GM21723 (cell line): ENCODE measurements at regions not wholly inside any gene's neighbourhood (a gene's known extent, or its start where the extent isn't known, plus 50 kb on each side); places are given as distances from the start of the nearest gene placed in this dataset.

ENCODE experiments used
- ATAC-seq: cut with Tn5 transposase; IDR thresholded peaks from one replicate; pipeline ENCODE4 v1.9.1; 2021; ENCODE audit warnings: mild to moderate bottlenecking, moderate library complexity; ENCODE audit not compliant: unreplicated experiment

- no peak for ATAC-seq
Measured at GRCh38 chr17:69605571-69605970, 191.1 kb downstream of the MAP2K6 start.

GRCh38 chr17:69606142-69606800 is 191.8 kb downstream of the MAP2K6 start:
- ATAC-seq = no peak

GRCh38 chr17:69607162-69607834 is 192.8 kb downstream of the MAP2K6 start:
- peak; percentile 90 for ATAC-seq

DNA sequence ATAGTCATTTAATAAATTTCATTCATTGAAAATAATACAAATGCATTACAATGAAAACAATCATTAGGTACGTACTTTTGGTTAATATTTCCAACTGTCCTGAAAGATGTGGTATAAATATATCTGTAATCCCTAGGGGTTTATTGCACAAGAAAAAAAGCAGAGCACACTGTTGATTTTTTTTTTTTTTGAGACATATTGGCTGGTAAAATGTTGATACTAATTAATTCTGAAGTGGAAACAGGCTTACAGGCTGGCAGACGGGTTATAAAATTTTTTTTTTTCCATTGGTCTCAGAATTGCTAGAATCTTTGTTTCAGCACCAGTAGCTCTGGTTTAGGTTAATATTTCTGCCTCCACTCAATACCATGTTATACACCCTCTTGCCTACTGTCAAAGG is 193.6 kb downstream of the MAP2K6 start:
- ATAC-seq = no peak

- ATAC-seq = no peak
Measured at GRCh38 chr17:69608808-69609472, 194.4 kb downstream of the MAP2K6 start.

DNA sequence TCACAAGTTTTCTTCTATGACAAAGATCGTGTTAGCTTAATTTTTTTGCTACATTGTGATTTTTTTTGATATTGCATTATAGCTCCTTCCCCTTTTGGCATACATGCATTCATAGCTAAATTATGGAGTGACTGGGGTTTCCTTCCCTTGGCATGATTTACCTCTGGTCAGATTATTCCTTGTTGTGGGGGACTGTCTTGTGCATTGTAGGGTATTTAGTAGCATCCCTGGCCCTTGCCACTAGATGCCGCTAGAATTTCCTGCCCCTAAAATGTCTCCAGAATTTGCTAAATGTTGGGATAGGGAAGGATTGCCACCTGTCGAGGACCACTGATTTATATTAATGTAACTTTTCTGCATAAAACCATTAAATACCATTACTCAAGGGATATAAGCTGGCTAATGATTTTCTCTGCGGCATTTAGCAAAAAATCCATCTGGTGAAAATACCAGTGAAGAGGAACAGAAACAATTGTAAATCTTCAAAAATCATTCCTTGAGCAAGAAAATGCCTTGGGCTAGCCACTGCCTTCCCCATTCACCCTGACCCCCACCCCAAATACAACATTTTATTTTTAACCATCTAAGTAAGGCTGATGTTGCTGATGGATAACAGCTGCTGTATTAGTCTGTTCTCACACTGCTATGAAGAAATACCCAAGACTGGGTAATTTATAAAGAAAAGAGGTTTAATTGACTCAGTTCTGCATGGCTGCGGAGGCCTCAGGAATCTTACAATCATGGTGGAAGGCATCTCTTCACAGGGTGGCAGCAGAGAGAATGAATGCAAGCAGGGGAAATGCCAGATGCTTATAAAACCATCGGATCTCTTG is 195.2 kb downstream of the MAP2K6 start:
- ATAC-seq = no peak

- no peak for ATAC-seq
Measured at GRCh38 chr17:69620363-69620762, 205.9 kb downstream of the MAP2K6 start.

DNA sequence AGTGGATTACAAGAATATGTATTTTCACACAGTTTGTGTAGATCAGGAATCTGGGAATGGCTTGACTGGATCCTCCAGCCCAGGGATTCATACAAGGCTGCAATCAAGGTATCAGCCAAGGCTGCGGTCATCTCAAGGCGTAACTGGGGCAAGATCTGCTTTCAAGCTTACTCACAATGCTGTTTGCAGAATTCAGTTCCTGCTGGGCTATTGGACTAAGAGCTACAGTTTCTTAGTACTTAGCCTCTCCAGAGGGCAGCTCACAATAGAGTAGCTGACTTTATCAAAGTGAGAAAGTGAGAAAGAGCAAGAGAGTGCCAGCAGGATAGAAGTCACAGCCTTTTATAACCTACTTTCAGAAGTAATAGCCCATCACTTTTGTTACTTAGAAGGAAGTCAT is 211.0 kb downstream of the MAP2K6 start:
- ATAC-seq = no peak

DNA sequence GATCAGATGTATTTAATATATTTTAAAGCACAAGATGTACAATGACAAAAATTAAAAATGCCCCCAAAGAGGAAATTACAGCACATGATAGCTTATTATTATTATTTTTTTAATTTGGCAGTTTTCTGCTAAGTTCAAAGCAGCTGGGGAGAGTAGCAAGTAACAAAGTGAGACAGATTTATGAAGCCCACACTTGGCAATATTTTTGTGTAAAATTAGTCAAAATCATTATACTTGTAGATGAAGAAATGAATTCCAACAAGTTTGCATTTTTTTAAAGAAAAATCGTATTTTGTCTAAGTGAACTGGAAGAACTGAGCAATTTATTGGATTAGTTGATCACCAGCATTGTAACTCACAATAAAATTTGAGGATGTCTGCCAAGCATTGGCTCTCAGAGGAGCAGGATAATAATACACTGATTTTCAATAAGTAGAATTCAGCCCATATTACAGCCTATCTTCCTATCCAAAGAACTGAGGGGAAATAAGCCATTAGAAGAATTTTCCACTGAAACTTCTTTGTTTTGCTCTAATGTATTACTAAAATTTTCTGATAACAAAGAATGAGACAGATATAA is 215.6 kb downstream of the MAP2K6 start:
- ATAC-seq = no peak

- ATAC-seq = no peak
Measured at GRCh38 chr17:69634844-69635243, 220.3 kb downstream of the MAP2K6 start.

- ATAC-seq = no peak
Measured at GRCh38 chr17:69637446-69638156, 223.1 kb downstream of the MAP2K6 start.

DNA sequence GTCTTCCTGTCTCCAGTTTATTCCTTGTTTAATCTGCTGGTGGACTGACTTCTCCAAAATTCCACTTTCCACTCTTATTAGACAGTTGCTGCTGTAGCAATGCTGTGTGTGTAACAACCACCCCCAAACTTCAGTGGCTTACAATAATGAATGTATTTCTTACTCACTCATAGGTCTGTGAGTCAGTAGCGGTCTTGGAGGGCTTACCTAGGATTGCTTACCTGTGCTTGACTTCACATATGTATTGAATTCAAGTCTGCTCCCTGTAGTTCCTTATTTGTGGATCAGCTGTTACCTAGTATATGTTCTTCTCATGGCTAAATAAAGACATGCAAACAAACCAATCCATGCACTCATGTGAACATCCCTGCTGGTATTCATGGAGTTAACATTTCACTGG is 224.6 kb downstream of the MAP2K6 start:
- no peak for ATAC-seq

DNA sequence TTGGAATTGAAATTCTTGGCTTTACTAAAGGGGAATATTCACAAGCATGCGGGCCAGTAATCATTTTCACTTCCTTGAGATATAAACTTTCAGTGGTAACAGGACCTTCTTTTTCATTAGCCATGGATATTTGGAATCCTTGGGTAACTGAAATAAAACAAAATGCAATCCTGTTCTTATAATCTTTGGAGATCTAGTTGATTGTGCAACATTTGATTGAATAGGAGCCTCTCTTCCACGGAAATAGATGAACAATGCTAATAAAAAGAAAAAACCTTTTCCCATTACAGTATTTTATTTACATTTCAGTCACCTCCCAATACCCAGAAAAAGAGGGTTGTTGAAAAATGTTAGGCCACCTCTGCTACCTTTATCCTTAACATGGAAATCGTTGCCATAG is 225.6 kb downstream of the MAP2K6 start:
- no peak for ATAC-seq

GRCh38 chr17:69643686-69644085 is 229.2 kb downstream of the MAP2K6 start:
- no peak for ATAC-seq

DNA sequence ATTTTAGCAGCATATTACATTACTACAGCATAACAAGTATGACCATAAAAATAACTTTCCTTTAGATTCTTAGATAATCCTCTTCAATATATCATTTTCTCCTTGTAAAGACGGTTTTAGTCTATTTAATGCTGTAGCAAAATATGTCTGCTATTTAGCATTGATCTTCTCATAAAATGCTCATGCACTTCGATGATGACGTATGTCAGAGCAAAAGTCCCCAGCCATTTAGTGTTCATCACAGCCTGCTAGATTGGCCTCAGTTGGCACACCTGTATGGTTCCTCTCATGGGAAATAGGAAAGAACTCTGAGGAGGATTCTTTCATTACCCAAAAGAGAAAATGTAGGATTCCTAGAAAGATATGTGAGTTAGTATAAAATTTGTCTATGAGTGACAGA is 232.2 kb downstream of the MAP2K6 start:
- ATAC-seq = no peak

DNA sequence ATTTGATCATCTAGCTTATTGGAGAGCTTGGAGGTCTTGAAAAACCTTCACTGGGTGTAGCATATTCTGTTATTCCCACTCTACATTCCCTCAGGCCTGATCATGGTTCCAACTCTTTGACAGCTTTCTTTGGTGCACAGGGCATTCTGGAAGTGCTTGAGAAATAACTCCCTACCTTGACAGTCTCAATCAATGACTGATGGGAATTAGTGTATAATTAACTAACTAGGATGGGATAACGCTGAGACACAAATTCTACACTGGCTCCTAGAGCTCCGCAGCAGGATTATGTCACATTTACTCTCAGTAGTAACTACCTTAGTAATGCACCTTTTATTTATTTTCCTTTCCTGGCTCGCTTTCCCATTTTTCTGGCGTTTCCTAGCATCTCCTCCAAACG is 236.4 kb downstream of the MAP2K6 start:
- ATAC-seq = no peak

DNA sequence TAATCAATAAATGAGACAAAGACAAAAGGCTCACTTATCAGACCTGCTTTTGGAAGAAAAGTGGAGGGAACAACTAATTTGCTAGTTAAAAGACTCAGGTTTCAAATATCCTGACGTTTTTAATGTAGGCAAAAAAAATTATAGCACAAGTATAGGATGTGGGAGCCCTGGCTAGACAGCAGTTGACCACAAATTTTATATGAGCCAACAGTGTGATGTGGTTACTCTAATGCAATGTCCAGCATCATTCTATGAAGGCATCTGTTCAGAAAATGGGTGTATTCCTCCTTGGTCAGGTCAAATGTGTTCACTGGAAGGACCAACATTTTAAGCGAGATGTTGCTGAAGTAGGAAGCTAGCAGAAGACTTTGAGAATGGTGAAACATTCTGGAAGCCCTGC is 237.4 kb downstream of the MAP2K6 start:
- ATAC-seq = no peak

- no peak for ATAC-seq
Measured at GRCh38 chr17:69654981-69655855, 240.7 kb downstream of the MAP2K6 start.

DNA sequence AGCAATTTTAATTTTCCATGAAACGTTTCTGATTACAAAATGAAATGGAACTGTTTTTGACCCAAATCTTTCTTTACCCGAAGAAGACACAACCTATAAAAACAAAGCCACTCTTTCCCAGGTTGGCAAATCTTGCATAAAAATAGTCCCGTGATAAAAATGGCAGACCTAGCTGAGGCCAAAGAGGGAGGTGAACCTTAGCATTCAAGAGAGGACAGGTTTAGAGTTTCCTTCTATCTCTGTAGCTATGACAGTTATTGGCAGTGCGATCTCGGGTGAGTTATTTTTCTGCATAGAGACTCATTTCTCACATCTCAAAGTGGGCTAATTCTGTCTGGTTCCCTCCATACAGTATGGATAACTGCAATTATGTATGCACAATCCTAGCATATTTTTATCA is 241.4 kb downstream of the MAP2K6 start:
- ATAC-seq = no peak
